ENCODE measurements at regions not wholly inside any gene's neighbourhood (a gene's known extent, or its start where the extent isn't known, plus 50 kb on each side); places are given as distances from the start of the nearest gene placed in this dataset.

- DNase-seq (ENCODE audit: low read depth in 2 of 2) = no peak
Observed at GRCh38 chr7:109735881-109736280, 1166.2 kb downstream of the DNAJB9 start.

GRCh38 chr7:109745677-109746410 lies 1176.2 kb downstream of the DNAJB9 start:
- DNase-seq (ENCODE audit: low read depth in 2 of 2) = no peak

GRCh38 chr7:109751241-109751640 lies 1181.6 kb downstream of the DNAJB9 start:
- DNase-seq (ENCODE audit: low read depth in 2 of 2) = no peak

GRCh38 chr7:109752068-109752467 lies 1182.4 kb downstream of the DNAJB9 start:
- DNase-seq (ENCODE audit: low read depth in 2 of 2) = no peak

- no peak for DNase-seq (ENCODE audit: low read depth in 2 of 2)
Observed at GRCh38 chr7:109757713-109758112, 1188.0 kb downstream of the DNAJB9 start.

- DNase-seq (ENCODE audit: low read depth in 2 of 2) = no peak
Observed at GRCh38 chr7:109763611-109764010, 1193.9 kb downstream of the DNAJB9 start.

GRCh38 chr7:109772161-109772560 lies 1202.5 kb downstream of the DNAJB9 start:
- no peak for DNase-seq (ENCODE audit: low read depth in 2 of 2)

GRCh38 chr7:109782806-109783205 lies 1213.1 kb downstream of the DNAJB9 start:
- DNase-seq (ENCODE audit: low read depth in 2 of 2) = no peak

GRCh38 chr7:109806548-109806947 lies 1236.9 kb downstream of the DNAJB9 start:
- no peak for DNase-seq (ENCODE audit: low read depth in 2 of 2)

- DNase-seq (ENCODE audit: low read depth in 2 of 2) = no peak
Observed at GRCh38 chr7:109821156-109821555, 1251.5 kb downstream of the DNAJB9 start.

- no peak for DNase-seq (ENCODE audit: low read depth in 2 of 2)
Observed at GRCh38 chr7:109834851-109835250, 1256.1 kb upstream of the LRRN3 start.

GRCh38 chr7:109835577-109835976 lies 1255.3 kb upstream of the LRRN3 start:
- DNase-seq (ENCODE audit: low read depth in 2 of 2) = no peak

- DNase-seq (ENCODE audit: low read depth in 2 of 2) = no peak
Observed at GRCh38 chr7:109836016-109836415, 1254.9 kb upstream of the LRRN3 start.

- DNase-seq (ENCODE audit: low read depth in 2 of 2) = no peak
Observed at GRCh38 chr7:109842386-109842785, 1248.5 kb upstream of the LRRN3 start.

- no peak for DNase-seq (ENCODE audit: low read depth in 2 of 2)
Observed at GRCh38 chr7:109844362-109844761, 1246.6 kb upstream of the LRRN3 start.

- no peak for DNase-seq (ENCODE audit: low read depth in 2 of 2)
Observed at GRCh38 chr7:109864230-109864629, 1226.7 kb upstream of the LRRN3 start.

GRCh38 chr7:109868215-109868860 lies 1222.6 kb upstream of the LRRN3 start:
- DNase-seq (ENCODE audit: low read depth in 2 of 2) = no peak

- no peak for DNase-seq (ENCODE audit: low read depth in 2 of 2)
Observed at GRCh38 chr7:109873296-109873695, 1217.6 kb upstream of the LRRN3 start.

GRCh38 chr7:109879287-109879828 lies 1211.6 kb upstream of the LRRN3 start:
- no peak for DNase-seq (ENCODE audit: low read depth in 2 of 2)

GRCh38 chr7:109890622-109891021 lies 1200.3 kb upstream of the LRRN3 start:
- no peak for DNase-seq (ENCODE audit: low read depth in 2 of 2)

GRCh38 chr7:109893231-109893630 lies 1197.7 kb upstream of the LRRN3 start:
- DNase-seq (ENCODE audit: low read depth in 2 of 2) = no peak

- DNase-seq (ENCODE audit: low read depth in 2 of 2) = no peak
Observed at GRCh38 chr7:109895536-109895935, 1195.4 kb upstream of the LRRN3 start.

- DNase-seq (ENCODE audit: low read depth in 2 of 2) = no peak
Observed at GRCh38 chr7:109901926-109902325, 1189.0 kb upstream of the LRRN3 start.

Measured in stimulated activated CD8-positive, alpha-beta memory T cell treated with anti-CD3 and anti-CD28 coated beads, Interleukin-15, amount 100 ng/mL, for 48 hours (primary cell).